ENCODE measurements at regions not wholly inside any gene's neighbourhood (a gene's known extent, or its start where the extent isn't known, plus 50 kb on each side); places are given as distances from the start of the nearest gene placed in this dataset.
A peak's percentile ranks its signal among the peaks of the same experiment; 100 is the strongest.

GRCh38 chr4:63105839-63106238 lies 1303.4 kb downstream of the TECRL start (continued):
- TF ChIP-seq RERE (CRISPR knock-in tag; IDR thresholded peaks at IDR 0.05; ENCODE audit: low read depth) (no peak), ZNF557 (CRISPR knock-in tag; IDR thresholded peaks at IDR 0.05) (no peak)

GRCh38 chr4:63090641-63091040 lies 1318.6 kb downstream of the TECRL start:
- no TSS peak for BruUV-seq (replicated peaks)
- TF ChIP-seq NFE2L2 (IDR thresholded peaks at IDR 0.05; ENCODE audit: low read length) (peak; percentile 79), MAFK (conservative IDR thresholded peaks at IDR 0.05 in 1 of 2, IDR thresholded peaks at IDR 0.05 in 1 of 2; ENCODE audit: low read length in 2 of 2) (peak in 1 of 2 experiments; percentile 20; a peak in 1 of 4 replicates), MED1 (CRISPR knock-in tag; IDR thresholded peaks at IDR 0.05) (no peak)
- Histone ChIP-seq H3K4me3 (replicated peaks in 1 of 3; ENCODE audit: insufficient read depth in 1 of 3, low read depth in 2 of 3, low read length in 3 of 3) (no peak overlapping the region), H3K9ac (ENCODE audit: insufficient read depth, low read depth, low read length) (no peak overlapping the region), H3K9me3 (ENCODE audit: low read length) (peaks cover 53% of the 10 kb centered on the region), H3K27me3 (ENCODE audit: control insufficient read depth in 1 of 2, insufficient read depth in 2 of 2, low read length in 2 of 2) (no peaks in the 10 kb centered on the region), H3K4me1 (ENCODE audit: insufficient read depth, low read length) (no peaks in the 10 kb centered on the region), H3K36me3 (replicated peaks in 1 of 2; ENCODE audit: control insufficient read depth in 1 of 2, insufficient read depth in 2 of 2, low read length in 2 of 2) (no peaks in the 10 kb centered on the region), H3K27ac (ENCODE audit: extremely low read length, insufficient read depth, low read length) (no peak overlapping the region), H2AFZ (ENCODE audit: low read length) (no peak overlapping the region), H4K20me1 (ENCODE audit: insufficient read depth, low read length) (no peaks in the 10 kb centered on the region), H3K79me2 (ENCODE audit: insufficient read depth, low read length) (no peaks in the 10 kb centered on the region), H3K4me2 (ENCODE audit: low read depth, low read length) (no peak overlapping the region)
- DNase-seq (ENCODE audit: low spot score) = no peak
- no peak for ATAC-seq
- WGBS (ENCODE audit: low lambda C conversion rate) = 9% methylated on average over 1 of the region's 1 CpG
- ChIA-PET CTCF (ENCODE audit: low intra/inter-chr PET ratio, low total read pairs) (no interaction called here), POLR2A (no interaction called here)
- intact Hi-C loops (cut with micrococcal nuclease; ENCODE audit: unreplicated experiment) = no loop called here
- in situ Hi-C loops (cut with HindIII; ENCODE audit: extremely low pct_ligation_motif_present, low pct_unique_long_range_greater_than_20kb) = no loop called here
- FAIRE-seq = no peak

Data from HepG2 (cell line).